IMR-90 (cell line): ENCODE measurements at regions not wholly inside any gene's neighbourhood (a gene's known extent, or its start where the extent isn't known, plus 50 kb on each side); places are given as distances from the start of the nearest gene placed in this dataset.

Experiments used
- ATAC-seq: fragments of 200-7000 bp; cut with Tn5 transposase; 2 replicates; pipeline ENCODE4 v1.9.1; 2020; ENCODE audit warnings: low read depth, mild to moderate bottlenecking, moderate library complexity
- BruUV-seq: library from RNA; stranded (reverse); fragments of 400-500 nt; replicated peaks from 2 replicates; lab custom pipeline; 2021; lab: Mats Ljungman, UMichigan
- CTCF ChIA-PET: fragments of 300-600 bp; formaldehyde crosslinking; extraction: SDS; loops from one replicate; lab custom pipeline; 2021; ENCODE audit warnings: antibody characterized with exemption; lab: Yijun Ruan, JAX
- POLR2A ChIA-PET: fragments of 300-600 bp; sonication (Branson Sonifier 250); formaldehyde crosslinking; loops from one replicate; lab custom pipeline; 2022; ENCODE audit warnings: antibody characterized with exemption; ENCODE audit not compliant: unreplicated experiment; lab: Charles Lee
- DNase-seq: peaks from one replicate; pipeline ENCODE4 v3.0.0; 2013
- H2AFZ ChIP-seq: replicated peaks from 2 replicates; pipeline ENCODE3; 2013; ENCODE audit warnings: low read length, mild to moderate bottlenecking; ENCODE audit not compliant: poor library complexity
- H2AK5ac ChIP-seq: 2 replicates; pipeline ENCODE4 v1.6.1; 2013; ENCODE audit warnings: low read depth, low read length, inconsistent platforms
- H2AK9ac ChIP-seq: replicated peaks from 2 replicates; pipeline ENCODE3; 2013; ENCODE audit warnings: mild to moderate bottlenecking, low read depth, low read length, moderate library complexity; ENCODE audit not compliant: poor library complexity
- H2BK120ac ChIP-seq: 2 replicates; pipeline ENCODE4 v1.6.1; 2013; ENCODE audit warnings: low read depth, low read length, inconsistent platforms
- H2BK15ac ChIP-seq: 3 replicates; pipeline ENCODE4 v1.6.1; 2013; ENCODE audit warnings: low read depth, low read length, inconsistent platforms
- H2BK20ac ChIP-seq: 2 replicates; pipeline ENCODE4 v1.6.1; 2013; ENCODE audit warnings: low read depth, mild to moderate bottlenecking, inconsistent platforms, low read length, moderate library complexity
- H2BK5ac ChIP-seq: 2 replicates; pipeline ENCODE4 v1.6.1; 2013; ENCODE audit warnings: mild to moderate bottlenecking, low read depth, low read length, inconsistent platforms; ENCODE audit not compliant: poor library complexity, severe bottlenecking
- H3K14ac ChIP-seq: replicated peaks from 2 replicates; pipeline ENCODE4 v1.6.1; 2013; ENCODE audit warnings: low read depth, low read length, inconsistent platforms
- H3K18ac ChIP-seq: 2 replicates; pipeline ENCODE4 v1.6.1; 2013; ENCODE audit warnings: low read depth, low read length, control low read depth
- H3K23ac ChIP-seq: 2 replicates; pipeline ENCODE4 v1.6.1; 2013; ENCODE audit warnings: low read depth, low read length, inconsistent platforms
- H3K27ac ChIP-seq: 2 replicates; pipeline ENCODE4 v1.5.1; 2013; ENCODE audit warnings: mild to moderate bottlenecking, control low read depth, low read length; ENCODE audit not compliant: insufficient read depth
- H3K27me3 ChIP-seq: 2 replicates; pipeline ENCODE4 v1.6.1; 2013; ENCODE audit warnings: low read length; ENCODE audit not compliant: control insufficient read depth, insufficient read depth
- H3K36me3 ChIP-seq: 2 replicates; pipeline ENCODE4 v1.6.1; 2013; ENCODE audit warnings: low read length, mixed read lengths; ENCODE audit not compliant: control insufficient read depth, insufficient read depth
- H3K4ac ChIP-seq: 2 replicates; pipeline ENCODE4 v1.6.1; 2013; ENCODE audit warnings: low read depth, low read length, inconsistent platforms
- H3K4me1 ChIP-seq: 2 replicates; pipeline ENCODE4 v1.6.1; 2013; ENCODE audit warnings: low read length, mixed read lengths; ENCODE audit not compliant: control insufficient read depth, insufficient read depth
- H3K4me2 ChIP-seq: 2 replicates; pipeline ENCODE4 v1.6.1; 2013; ENCODE audit warnings: low read depth, mild to moderate bottlenecking, control low read depth, low read length, moderate library complexity
- H3K4me3 ChIP-seq: 2 replicates; pipeline ENCODE4 v1.5.1; 2013; ENCODE audit warnings: low read depth, mild to moderate bottlenecking, control low read depth, low read length, moderate library complexity; ENCODE audit not compliant: insufficient read depth
- H3K56ac ChIP-seq: 2 replicates; pipeline ENCODE4 v1.6.1; 2013; ENCODE audit warnings: low read length, inconsistent platforms; ENCODE audit not compliant: insufficient read depth; ENCODE audit errors: extremely low read depth
- H3K79me1 ChIP-seq, 2 experiments: 2 replicates each; pipeline ENCODE4 v1.6.1; 2013; ENCODE audit warnings: low read length in 2 of 2, inconsistent platforms in 1 of 2, low read depth in 1 of 2
- H3K9ac ChIP-seq: 2 replicates; pipeline ENCODE4 v1.6.1; 2013; ENCODE audit warnings: low read depth, low read length, control low read depth
- H3K9me1 ChIP-seq: 2 replicates; pipeline ENCODE4 v1.6.1; 2013; ENCODE audit warnings: low read length, inconsistent platforms; ENCODE audit not compliant: insufficient read depth
- H3K9me3 ChIP-seq: 2 replicates; pipeline ENCODE4 v1.6.1; 2013; ENCODE audit warnings: low read length; ENCODE audit not compliant: control insufficient read depth, insufficient read depth
- H4K20me1 ChIP-seq: 2 replicates; pipeline ENCODE4 v1.6.1; 2013; ENCODE audit warnings: low read length, inconsistent platforms; ENCODE audit not compliant: insufficient read depth
- H4K5ac ChIP-seq: 2 replicates; pipeline ENCODE4 v1.6.1; 2013; ENCODE audit warnings: mild to moderate bottlenecking, low read depth, low read length, control low read depth
- H4K8ac ChIP-seq, 2 experiments: 2 replicates each; pipeline ENCODE4 v1.6.1; 2013; ENCODE audit warnings: low read depth in 2 of 2, low read length in 2 of 2, control low read depth in 1 of 2, inconsistent platforms in 1 of 2
- H4K91ac ChIP-seq: 2 replicates; pipeline ENCODE4 v1.6.1; 2013; ENCODE audit warnings: low read depth, low read length, inconsistent platforms; ENCODE audit not compliant: insufficient read depth
- BHLHE40 ChIP-seq: fragments of 150-350 bp; IDR thresholded peaks from 2 replicates; pipeline ENCODE4 v1.6.1; 2016; ENCODE audit warnings: mild to moderate bottlenecking, low read depth, low read length
- RAD21 ChIP-seq: IDR thresholded peaks from 2 replicates; pipeline ENCODE4 v1.6.1; 2012; ENCODE audit warnings: low read length, improper control_type of control experiment
- SMC3 ChIP-seq: fragments of 150-350 bp; IDR thresholded peaks from 2 replicates; pipeline ENCODE4 v1.6.1; 2016; ENCODE audit warnings: low read depth, mild to moderate bottlenecking, antibody characterized with exemption, low read length, moderate library complexity
- WGBS, 2 experiments: methylation state at CpG; one replicate each; pipeline versions ENCODE4 v1.1.5 to v1.1.7; 2013; ENCODE audit warnings: missing lambda C conversion rate in 2 of 2; ENCODE audit not compliant: insufficient read length in 1 of 2; ENCODE audit errors: extremely low coverage in 2 of 2; 5-methylcytosine and 5-hydroxymethylcytosine counted together
- dilution Hi-C: fragments of 300-500 bp; cut with HindIII; formaldehyde crosslinking; loops from one replicate; pipeline ENCODE4 v1.14.3; 2018; ENCODE audit warnings: low sequenced_read_pairs; ENCODE audit not compliant: unreplicated experiment
- in situ Hi-C: fragments of 300-500 bp; cut with MboI; formaldehyde crosslinking; loops from 3 replicates; pipeline ENCODE4 v1.14.3; 2019; ENCODE audit warnings: low sequenced_read_pairs, inconsistent platforms, mixed read lengths
- intact Hi-C: fragments of 100-400 bp; cut with micrococcal nuclease; formaldehyde crosslinking; loops from 2 replicates; pipeline ENCODE4 v1.10.0; 2022
- TF ChIP-seq, protein P1 (sequence below): conservative IDR thresholded peaks from 2 replicates; pipeline ENCODE4 v1.5.1; 2012; ENCODE audit warnings: mild to moderate bottlenecking, low read depth, low read length, improper control_type of control experiment

DNA sequence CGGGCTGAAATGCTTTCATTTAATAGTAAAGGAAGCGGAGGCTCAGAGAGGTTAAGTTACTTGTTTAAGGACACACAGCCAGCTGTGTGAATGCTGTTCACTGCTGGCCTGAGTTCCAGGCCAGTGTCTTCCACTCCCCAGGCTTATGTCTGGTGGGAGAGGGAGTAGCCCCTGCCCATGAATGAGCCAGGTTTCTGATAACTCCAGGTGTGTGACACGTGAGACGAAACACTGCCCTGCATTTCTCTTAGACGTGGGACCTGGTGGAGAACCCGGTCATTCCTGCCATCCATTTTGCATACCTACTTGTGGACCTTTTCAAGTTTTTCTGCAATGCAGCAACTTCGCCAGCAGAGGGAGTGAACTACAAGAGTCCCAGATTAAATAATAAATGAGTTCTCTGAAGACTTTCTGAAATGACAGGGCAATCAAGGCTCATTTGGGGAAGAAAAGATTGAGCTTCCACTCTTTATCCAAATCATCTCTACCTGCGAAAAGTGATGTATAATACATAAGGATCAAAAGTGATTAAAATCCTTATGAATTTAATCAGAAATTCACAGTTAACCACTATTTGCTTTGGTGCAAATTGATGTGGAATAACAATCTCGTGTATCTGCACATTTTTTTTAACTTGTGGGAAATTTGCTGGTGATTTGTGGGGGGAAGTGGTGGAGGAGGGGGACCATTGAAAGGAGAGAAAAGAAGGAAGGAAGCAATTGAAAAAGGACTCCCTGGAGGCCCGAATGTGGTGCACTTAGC, 79.4 kb upstream of the ASB18 start:
- H4K8ac ChIP-seq = no peak overlapping the region
- in situ Hi-C loops = loop anchor here (10.0 to 25.0 kb wide), 2 partner anchors 711 to 1219 kb away; partner anchors contain the start of gene PRLH
- H2BK15ac ChIP-seq = no peak overlapping the region
- intact Hi-C loops = loop anchor here (1.0 to 5.0 kb wide), 3 partner anchors 576 to 717 kb away; no protein-coding TSS in a partner anchor
- ATAC-seq (peak; percentile 84), DNase-seq (peak; percentile 75)
- H3K36me3 ChIP-seq = no peaks in the 10 kb centered on the region
- H3K18ac ChIP-seq = no peak overlapping the region
- no peak overlapping the region for H3K56ac ChIP-seq
- no peak overlapping the region for H4K91ac ChIP-seq
- H2AFZ ChIP-seq = no peak overlapping the region
- H4K5ac ChIP-seq = no peak overlapping the region
- no peak overlapping the region for H3K4me3 ChIP-seq
- no peak overlapping the region for H2BK5ac ChIP-seq
- ChIA-PET POLR2A (no interaction called here), CTCF (interaction anchor here (0.6 to 1.0 kb wide), 2 partner anchors 535 to 684 kb away, joined by 3 to 4 read pairs; no protein-coding TSS in a partner anchor)
- WGBS, 2 experiments = 20% methylated on average over 1 of the region's 10 CpGs; no CpG with 5 or more reads in 1 of the 2 experiments
- H3K27ac ChIP-seq = no peak overlapping the region
- H3K4me1 ChIP-seq = no peaks in the 10 kb centered on the region
- dilution Hi-C loops = no loop called here
- H3K14ac ChIP-seq = no peak overlapping the region
- no TSS peak for BruUV-seq
- no peak overlapping the region for H2AK9ac ChIP-seq
- H2BK20ac ChIP-seq = no peak overlapping the region
- no peak overlapping the region for H2BK120ac ChIP-seq
- H3K27me3 ChIP-seq = peaks cover 4% of the 10 kb centered on the region
- H4K20me1 ChIP-seq = no peaks in the 10 kb centered on the region
- TF ChIP-seq SMC3 (peak; percentile 78), BHLHE40 (no peak), RAD21 (peak; percentile 62)
- TF ChIP-seq, protein P1, sequence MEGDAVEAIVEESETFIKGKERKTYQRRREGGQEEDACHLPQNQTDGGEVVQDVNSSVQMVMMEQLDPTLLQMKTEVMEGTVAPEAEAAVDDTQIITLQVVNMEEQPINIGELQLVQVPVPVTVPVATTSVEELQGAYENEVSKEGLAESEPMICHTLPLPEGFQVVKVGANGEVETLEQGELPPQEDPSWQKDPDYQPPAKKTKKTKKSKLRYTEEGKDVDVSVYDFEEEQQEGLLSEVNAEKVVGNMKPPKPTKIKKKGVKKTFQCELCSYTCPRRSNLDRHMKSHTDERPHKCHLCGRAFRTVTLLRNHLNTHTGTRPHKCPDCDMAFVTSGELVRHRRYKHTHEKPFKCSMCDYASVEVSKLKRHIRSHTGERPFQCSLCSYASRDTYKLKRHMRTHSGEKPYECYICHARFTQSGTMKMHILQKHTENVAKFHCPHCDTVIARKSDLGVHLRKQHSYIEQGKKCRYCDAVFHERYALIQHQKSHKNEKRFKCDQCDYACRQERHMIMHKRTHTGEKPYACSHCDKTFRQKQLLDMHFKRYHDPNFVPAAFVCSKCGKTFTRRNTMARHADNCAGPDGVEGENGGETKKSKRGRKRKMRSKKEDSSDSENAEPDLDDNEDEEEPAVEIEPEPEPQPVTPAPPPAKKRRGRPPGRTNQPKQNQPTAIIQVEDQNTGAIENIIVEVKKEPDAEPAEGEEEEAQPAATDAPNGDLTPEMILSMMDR = peak; percentile 79
- no peak overlapping the region for H3K23ac ChIP-seq
- no peak overlapping the region for H3K4ac ChIP-seq
- H3K79me1 ChIP-seq = no peaks in the 10 kb centered on the region
- H3K9me1 ChIP-seq = no peaks in the 10 kb centered on the region
- H3K9me3 ChIP-seq = no peaks in the 10 kb centered on the region
- no peak overlapping the region for H3K4me2 ChIP-seq
- H3K9ac ChIP-seq = no peak overlapping the region
- H2AK5ac ChIP-seq = no peak overlapping the region
